Globus pallidus (tissue), 1 donor: ENCODE measurements at regions not wholly inside any gene's neighbourhood (a gene's known extent, or its start where the extent isn't known, plus 50 kb on each side); places are given as distances from the start of the nearest gene placed in this dataset.

Experiments used
- DNase-seq: peaks from one replicate; pipeline ENCODE4 v3.0.0-alpha.2; 2015; ENCODE audit warnings: low spot score

- no peak for DNase-seq
Observed at GRCh38 chr3:158970006-158970405, 168.2 kb downstream of the MFSD1 start.

GRCh38 chr3:158974904-158975303 is 173.1 kb downstream of the MFSD1 start:
- no peak for DNase-seq

- no peak for DNase-seq
Observed at GRCh38 chr3:158976966-158977365, 175.1 kb downstream of the MFSD1 start.

GRCh38 chr3:158977497-158977896 is 175.6 kb downstream of the MFSD1 start:
- no peak for DNase-seq

- DNase-seq = no peak
Observed at GRCh38 chr3:158983216-158984099, 181.6 kb downstream of the MFSD1 start.

- no peak for DNase-seq
Observed at GRCh38 chr3:158991146-158991705, 189.4 kb downstream of the MFSD1 start.

- DNase-seq = no peak
Observed at GRCh38 chr3:158992463-158992862, 190.6 kb downstream of the MFSD1 start.

GRCh38 chr3:158994386-158994785 is 192.5 kb downstream of the MFSD1 start:
- no peak for DNase-seq

GRCh38 chr3:159001711-159002110 is 199.9 kb downstream of the MFSD1 start:
- no peak for DNase-seq

- no peak for DNase-seq
Observed at GRCh38 chr3:159005137-159005536, 203.3 kb downstream of the MFSD1 start.

- DNase-seq = no peak
Observed at GRCh38 chr3:159007331-159007730, 205.5 kb downstream of the MFSD1 start.

- DNase-seq = no peak
Observed at GRCh38 chr3:159008401-159008800, 206.5 kb downstream of the MFSD1 start.

GRCh38 chr3:159018341-159018740 is 216.5 kb downstream of the MFSD1 start:
- DNase-seq = no peak

GRCh38 chr3:159025733-159026132 is 223.9 kb downstream of the MFSD1 start:
- no peak for DNase-seq

GRCh38 chr3:159026510-159026909 is 224.7 kb downstream of the MFSD1 start:
- DNase-seq = no peak

GRCh38 chr3:159028706-159029105 is 226.9 kb downstream of the MFSD1 start:
- DNase-seq = no peak

- no peak for DNase-seq
Observed at GRCh38 chr3:159029306-159030026, 227.6 kb downstream of the MFSD1 start.

- DNase-seq = no peak
Observed at GRCh38 chr3:159030138-159030670, 228.3 kb downstream of the MFSD1 start.

- DNase-seq = no peak
Observed at GRCh38 chr3:159030886-159031679, 229.2 kb downstream of the MFSD1 start.

- no peak for DNase-seq
Observed at GRCh38 chr3:159032311-159032710, 230.5 kb downstream of the MFSD1 start.

- no peak for DNase-seq
Observed at GRCh38 chr3:159038405-159038804, 236.6 kb downstream of the MFSD1 start.

GRCh38 chr3:159039286-159039685 is 237.4 kb downstream of the MFSD1 start:
- DNase-seq = no peak
